ENCODE measurements at regions not wholly inside any gene's neighbourhood (a gene's known extent, or its start where the extent isn't known, plus 50 kb on each side); places are given as distances from the start of the nearest gene placed in this dataset.

DNA sequence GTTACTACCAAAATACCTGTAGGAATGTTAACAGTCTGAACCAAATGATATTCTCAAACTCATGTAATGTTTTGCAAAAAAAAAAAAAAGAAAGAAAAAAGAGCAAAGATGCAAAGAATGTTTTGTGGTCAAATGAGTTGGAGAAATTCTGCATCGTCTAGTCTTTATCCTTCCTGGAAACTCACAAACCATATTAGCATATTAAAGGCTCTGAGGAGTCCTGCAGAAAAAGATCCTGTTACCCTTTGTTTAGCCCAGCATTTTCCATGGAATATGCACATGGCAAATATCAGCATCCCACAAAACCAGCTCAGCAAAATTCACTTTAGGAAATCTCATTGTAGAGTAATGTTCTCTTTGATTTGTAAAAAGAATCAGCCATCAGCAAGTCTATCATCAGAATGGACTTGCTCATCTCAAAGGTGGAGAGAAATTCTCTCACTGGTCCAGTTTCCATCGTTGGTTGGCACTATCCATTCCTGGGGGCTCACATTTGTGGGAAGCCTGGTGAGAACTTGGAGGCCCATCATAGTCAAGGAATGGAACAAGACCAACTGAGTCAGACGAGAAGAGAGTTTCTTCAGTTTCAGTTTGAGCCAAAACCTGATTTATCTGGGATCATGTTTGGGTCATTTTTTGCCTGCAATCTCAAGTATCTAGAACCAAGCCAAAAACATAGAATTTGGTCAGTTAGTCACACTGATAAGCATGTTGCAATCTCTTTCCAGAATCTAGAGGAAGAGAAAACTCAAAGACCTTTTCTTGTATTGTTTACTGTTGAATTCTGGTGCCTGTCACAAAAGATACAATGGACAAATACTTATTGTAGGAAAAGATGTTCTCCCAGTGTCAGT is 129.8 kb downstream of the TBX5 start:
- no peaks in the 10 kb centered on the region for H3K9me3 ChIP-seq
- H3K4me3 ChIP-seq = no peak overlapping the region
- no peaks in the 10 kb centered on the region for H3K36me3 ChIP-seq
- DNase-seq = no peak
- H3K4me1 ChIP-seq = no peaks in the 10 kb centered on the region
- intact Hi-C loops (cut with DNase I; ENCODE audit: low total_unique reads) = no loop called here
- no peaks in the 10 kb centered on the region for H3K27me3 ChIP-seq
- TF ChIP-seq, protein P1, sequence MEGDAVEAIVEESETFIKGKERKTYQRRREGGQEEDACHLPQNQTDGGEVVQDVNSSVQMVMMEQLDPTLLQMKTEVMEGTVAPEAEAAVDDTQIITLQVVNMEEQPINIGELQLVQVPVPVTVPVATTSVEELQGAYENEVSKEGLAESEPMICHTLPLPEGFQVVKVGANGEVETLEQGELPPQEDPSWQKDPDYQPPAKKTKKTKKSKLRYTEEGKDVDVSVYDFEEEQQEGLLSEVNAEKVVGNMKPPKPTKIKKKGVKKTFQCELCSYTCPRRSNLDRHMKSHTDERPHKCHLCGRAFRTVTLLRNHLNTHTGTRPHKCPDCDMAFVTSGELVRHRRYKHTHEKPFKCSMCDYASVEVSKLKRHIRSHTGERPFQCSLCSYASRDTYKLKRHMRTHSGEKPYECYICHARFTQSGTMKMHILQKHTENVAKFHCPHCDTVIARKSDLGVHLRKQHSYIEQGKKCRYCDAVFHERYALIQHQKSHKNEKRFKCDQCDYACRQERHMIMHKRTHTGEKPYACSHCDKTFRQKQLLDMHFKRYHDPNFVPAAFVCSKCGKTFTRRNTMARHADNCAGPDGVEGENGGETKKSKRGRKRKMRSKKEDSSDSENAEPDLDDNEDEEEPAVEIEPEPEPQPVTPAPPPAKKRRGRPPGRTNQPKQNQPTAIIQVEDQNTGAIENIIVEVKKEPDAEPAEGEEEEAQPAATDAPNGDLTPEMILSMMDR (IDR thresholded peaks at IDR 0.05) = no peak
- no peak overlapping the region for H3K27ac ChIP-seq

DNA sequence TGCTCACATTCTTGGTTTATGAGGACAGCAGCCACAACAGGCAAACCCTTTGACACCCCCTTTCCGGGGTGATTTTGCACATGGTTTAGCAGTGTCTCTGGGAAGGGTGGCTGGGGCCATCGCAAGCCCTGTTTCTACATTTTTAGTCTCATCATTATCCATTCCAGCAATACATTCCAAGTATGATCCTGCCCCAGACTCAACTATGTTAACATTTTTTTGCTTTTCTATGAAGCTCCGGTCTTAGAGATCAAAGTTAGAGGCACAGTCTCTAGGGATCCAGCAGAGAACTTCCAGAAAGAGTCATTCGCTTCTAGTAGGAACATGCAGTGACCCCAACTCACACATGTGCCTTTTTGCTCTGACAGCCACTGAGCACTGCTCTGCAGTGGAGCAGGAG is 130.9 kb downstream of the TBX5 start:
- Histone ChIP-seq H3K4me1 (no peaks in the 10 kb centered on the region), H3K9me3 (no peaks in the 10 kb centered on the region), H3K36me3 (no peaks in the 10 kb centered on the region), H3K27me3 (peaks cover 0 to 3% of the 10 kb centered on the region in 2 donors), H3K27ac (no peak overlapping the region), H3K4me3 (no peak overlapping the region)
- TF ChIP-seq, protein P1 (IDR thresholded peaks at IDR 0.05) = no peak
- DNase-seq = no peak
- intact Hi-C loops (cut with DNase I; ENCODE audit: low total_unique reads) = no loop called here

DNA sequence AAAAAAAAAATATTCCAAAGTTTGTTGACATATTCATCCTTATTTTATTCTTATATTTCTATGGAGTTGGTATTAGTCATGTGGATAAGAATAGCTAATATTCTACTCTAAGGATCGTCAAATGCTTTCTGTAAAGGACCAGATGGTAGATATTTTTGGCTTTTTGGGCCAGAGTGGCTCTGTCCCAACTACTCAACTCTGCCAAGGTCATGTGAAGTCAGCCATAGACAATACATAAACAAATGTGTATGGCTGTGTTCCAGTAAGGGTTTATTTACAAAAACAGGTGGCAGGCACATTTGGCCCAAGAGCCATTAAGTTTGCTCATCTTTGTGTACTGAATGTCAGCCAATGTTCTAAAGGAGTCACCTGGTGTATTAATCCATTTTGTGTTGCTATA is 131.8 kb downstream of the TBX5 start:
- no peak overlapping the region for H3K27ac ChIP-seq
- no peaks in the 10 kb centered on the region for H3K36me3 ChIP-seq
- TF ChIP-seq, protein P1 (IDR thresholded peaks at IDR 0.05) = no peak
- no peaks in the 10 kb centered on the region for H3K4me1 ChIP-seq
- peaks cover 0 to 10% of the 10 kb centered on the region in 2 donors for H3K27me3 ChIP-seq
- DNase-seq = no peak
- H3K4me3 ChIP-seq = no peak overlapping the region
- no peaks in the 10 kb centered on the region for H3K9me3 ChIP-seq
- intact Hi-C loops (cut with DNase I; ENCODE audit: low total_unique reads) = no loop called here

DNA sequence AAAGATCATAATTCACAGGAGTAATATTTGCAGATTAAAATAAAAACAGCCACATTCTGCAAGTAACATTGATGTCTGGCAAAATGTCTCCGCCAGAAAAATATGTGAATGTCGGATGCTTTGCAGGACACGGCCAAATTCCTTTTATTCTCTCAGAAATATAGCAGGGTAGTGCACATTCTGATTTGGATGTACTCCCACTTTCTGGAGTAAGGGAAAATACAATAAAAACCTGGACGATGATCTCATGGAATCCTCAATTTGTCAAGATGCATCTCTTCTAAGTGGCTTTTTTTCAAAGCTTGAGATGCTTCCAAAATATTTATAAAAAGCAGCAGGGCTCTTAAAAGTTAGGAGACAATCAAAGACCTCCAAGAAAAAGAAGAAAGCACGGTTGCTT is 133.3 kb downstream of the TBX5 start:
- H3K27me3 ChIP-seq = peaks cover 0 to 16% of the 10 kb centered on the region in 2 donors
- H3K27ac ChIP-seq = no peak overlapping the region
- intact Hi-C loops (cut with DNase I; ENCODE audit: low total_unique reads) = no loop called here
- H3K9me3 ChIP-seq = no peaks in the 10 kb centered on the region
- TF ChIP-seq, protein P1 (IDR thresholded peaks at IDR 0.05) = no peak
- DNase-seq = no peak
- no peaks in the 10 kb centered on the region for H3K4me1 ChIP-seq
- no peak overlapping the region for H3K4me3 ChIP-seq
- H3K36me3 ChIP-seq = no peaks in the 10 kb centered on the region

DNA sequence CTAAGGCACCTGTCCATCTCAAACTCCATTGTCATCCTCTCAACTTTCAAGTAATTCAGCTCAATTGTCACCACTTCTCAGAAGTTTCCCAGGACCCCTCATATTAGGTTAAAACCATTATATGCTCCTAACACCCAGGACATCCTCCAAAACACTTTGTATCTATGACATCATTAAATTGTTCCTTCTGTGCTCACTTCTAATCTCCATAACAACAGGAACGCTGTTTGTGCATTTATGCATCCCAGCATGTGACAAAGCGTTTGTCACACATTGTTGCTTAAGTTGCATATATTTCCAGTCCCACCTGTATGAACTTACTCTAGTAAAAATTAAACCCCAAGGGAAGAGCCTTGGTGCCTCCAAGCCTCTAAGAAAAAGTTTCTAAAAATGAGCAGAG is 133.9 kb downstream of the TBX5 start:
- H3K27ac ChIP-seq = no peak overlapping the region
- no peaks in the 10 kb centered on the region for H3K36me3 ChIP-seq
- DNase-seq = no peak
- H3K9me3 ChIP-seq = no peaks in the 10 kb centered on the region
- intact Hi-C loops (cut with DNase I; ENCODE audit: low total_unique reads) = no loop called here
- no peak overlapping the region for H3K4me3 ChIP-seq
- no peaks in the 10 kb centered on the region for H3K4me1 ChIP-seq
- TF ChIP-seq, protein P1 (IDR thresholded peaks at IDR 0.05) = no peak
- H3K27me3 ChIP-seq = peaks cover 0 to 16% of the 10 kb centered on the region in 2 donors

All from tibial artery (tissue), 4 donors.